Spinal cord (tissue), 9 donors: ENCODE measurements at regions not wholly inside any gene's neighbourhood (a gene's known extent, or its start where the extent isn't known, plus 50 kb on each side); places are given as distances from the start of the nearest gene placed in this dataset.
A peak's percentile ranks its signal among the peaks of the same experiment; 100 is the strongest.

ENCODE experiments used
- DNase-seq, 6 donors: peaks; one replicate each; pipeline versions ENCODE4 v3.0.0 to v3.0.0-alpha.2; 2013 to 2015; ENCODE audit warnings: low spot score in 6 of 6, low read depth in 4 of 6
- H3K27ac ChIP-seq: one replicate; pipeline ENCODE4 v1.5.1; 2013; ENCODE audit warnings: low read depth, low read length, control low read depth
- H3K27me3 ChIP-seq: one replicate; pipeline ENCODE4 v1.6.1; 2013; ENCODE audit warnings: low read length; ENCODE audit not compliant: control insufficient read depth, insufficient read depth
- H3K36me3 ChIP-seq: one replicate; pipeline ENCODE4 v1.6.1; 2013; ENCODE audit warnings: low read length; ENCODE audit not compliant: control insufficient read depth, insufficient read depth
- H3K4me1 ChIP-seq: one replicate; pipeline ENCODE4 v1.6.1; 2013; ENCODE audit warnings: low read length; ENCODE audit not compliant: control insufficient read depth, insufficient read depth
- H3K4me3 ChIP-seq: one replicate; pipeline ENCODE4 v1.5.1; 2013; ENCODE audit warnings: low read depth, low read length, control low read depth
- H3K9me3 ChIP-seq: one replicate; pipeline ENCODE4 v1.6.1; 2013; ENCODE audit warnings: low read length; ENCODE audit not compliant: control insufficient read depth, insufficient read depth
- WGBS: methylation state at CpG from one replicate; pipeline ENCODE4 v1.1.5; 2013; ENCODE audit warnings: missing lambda C conversion rate; ENCODE audit not compliant: insufficient coverage; 5-methylcytosine and 5-hydroxymethylcytosine counted together
- donor health status: healthy.

DNA sequence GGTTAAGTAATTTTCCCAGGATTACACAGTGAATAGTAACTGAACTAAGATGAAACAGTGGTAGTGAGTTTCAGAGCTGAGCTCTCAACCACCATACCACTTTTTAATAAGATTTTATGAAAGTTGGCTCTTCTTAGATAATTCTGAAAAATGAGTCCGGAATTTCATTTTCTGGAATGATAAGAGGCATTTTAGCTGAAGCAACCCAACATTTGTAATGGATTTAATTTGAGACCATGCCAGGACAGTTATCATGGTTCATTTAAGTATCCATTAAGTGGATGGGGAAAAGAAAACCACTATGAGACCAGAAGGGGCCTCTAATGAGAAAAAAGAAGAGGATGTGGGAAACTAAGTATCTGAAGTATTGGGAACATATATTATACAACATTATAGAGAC lies 464.7 kb upstream of the C9orf72 start:
- Histone ChIP-seq H3K27me3 (no peaks in the 10 kb centered on the region), H3K36me3 (no peaks in the 10 kb centered on the region), H3K27ac (no peak overlapping the region), H3K4me3 (no peak overlapping the region), H3K9me3 (no peaks in the 10 kb centered on the region), H3K4me1 (no peaks in the 10 kb centered on the region)
- no peak for DNase-seq
- no CpG with 5 or more reads among the region's 1 CpG for WGBS

DNA sequence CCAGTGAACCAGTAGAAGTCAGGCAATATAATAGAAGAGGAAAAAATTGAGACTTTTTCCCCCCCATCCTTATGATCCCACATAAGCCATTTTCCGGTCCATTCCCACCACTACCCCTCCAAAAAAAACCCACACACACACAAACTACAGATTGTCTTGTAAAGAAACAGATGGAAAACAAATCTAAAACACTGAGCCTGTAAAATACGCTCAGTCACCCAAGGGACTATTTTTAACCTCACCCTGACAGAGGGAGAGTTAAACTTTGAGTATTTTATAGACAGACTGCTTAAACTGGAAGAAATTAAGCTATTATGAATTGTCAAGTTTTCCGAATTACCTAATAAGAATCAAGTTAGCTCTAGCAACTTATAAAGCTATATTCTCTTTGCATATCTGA lies 471.8 kb upstream of the C9orf72 start:
- H3K27ac ChIP-seq, result no peak overlapping the region
- no peaks in the 10 kb centered on the region for H3K4me1 ChIP-seq
- peak in 1 of 6 donors; percentile 41 for DNase-seq
- 67% methylated on average over 1 of the region's 3 CpGs for WGBS
- no peaks in the 10 kb centered on the region for H3K27me3 ChIP-seq
- H3K4me3 ChIP-seq, result no peak overlapping the region
- no peaks in the 10 kb centered on the region for H3K36me3 ChIP-seq
- H3K9me3 ChIP-seq, result no peaks in the 10 kb centered on the region

DNA sequence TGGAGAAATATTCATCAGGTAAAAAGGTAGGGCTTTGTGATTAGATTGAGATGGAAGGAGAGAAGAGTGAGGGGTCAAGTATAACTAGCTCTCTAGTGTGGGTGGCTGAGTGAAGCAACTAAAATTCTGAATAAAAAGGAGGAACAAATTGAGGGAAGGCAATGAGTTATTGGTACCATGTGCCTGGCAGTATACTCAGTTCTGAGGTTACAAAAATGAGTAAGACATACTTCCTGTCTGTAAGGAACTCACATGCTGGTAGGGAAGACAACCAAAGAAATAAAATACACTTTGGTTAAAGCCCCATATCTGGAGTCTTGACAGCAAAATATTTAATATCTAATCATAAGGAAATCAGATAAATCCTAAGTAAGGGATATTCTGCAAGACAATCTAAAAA lies 476.8 kb upstream of the C9orf72 start:
- no peak overlapping the region for H3K27ac ChIP-seq
- H3K4me3 ChIP-seq, result no peak overlapping the region
- no peaks in the 10 kb centered on the region for H3K36me3 ChIP-seq
- H3K9me3 ChIP-seq, result no peaks in the 10 kb centered on the region
- no peak for DNase-seq
- no peaks in the 10 kb centered on the region for H3K4me1 ChIP-seq
- no peaks in the 10 kb centered on the region for H3K27me3 ChIP-seq

DNA sequence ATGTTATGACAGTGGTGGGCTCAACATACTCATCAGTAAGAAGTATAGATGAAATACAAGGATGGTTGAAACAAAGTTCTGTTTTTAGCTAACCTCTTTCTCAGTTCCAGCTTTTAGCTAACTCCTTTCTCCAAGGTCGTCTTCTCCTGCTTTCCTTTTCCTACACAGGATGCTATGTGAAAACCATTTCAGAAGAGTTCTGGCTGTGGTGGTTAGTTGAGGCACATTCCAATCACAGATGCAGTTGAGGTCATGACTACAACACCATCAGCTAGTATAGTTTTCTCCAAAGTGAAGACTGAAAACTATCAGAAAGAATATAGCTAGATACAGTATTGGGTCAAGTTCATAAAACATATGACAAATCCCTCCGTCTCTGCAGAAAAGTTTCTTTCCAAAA lies 477.7 kb upstream of the C9orf72 start:
- no peak overlapping the region for H3K4me3 ChIP-seq
- no peak overlapping the region for H3K27ac ChIP-seq
- WGBS, result no CpG with 5 or more reads among the region's 2 CpGs

DNA sequence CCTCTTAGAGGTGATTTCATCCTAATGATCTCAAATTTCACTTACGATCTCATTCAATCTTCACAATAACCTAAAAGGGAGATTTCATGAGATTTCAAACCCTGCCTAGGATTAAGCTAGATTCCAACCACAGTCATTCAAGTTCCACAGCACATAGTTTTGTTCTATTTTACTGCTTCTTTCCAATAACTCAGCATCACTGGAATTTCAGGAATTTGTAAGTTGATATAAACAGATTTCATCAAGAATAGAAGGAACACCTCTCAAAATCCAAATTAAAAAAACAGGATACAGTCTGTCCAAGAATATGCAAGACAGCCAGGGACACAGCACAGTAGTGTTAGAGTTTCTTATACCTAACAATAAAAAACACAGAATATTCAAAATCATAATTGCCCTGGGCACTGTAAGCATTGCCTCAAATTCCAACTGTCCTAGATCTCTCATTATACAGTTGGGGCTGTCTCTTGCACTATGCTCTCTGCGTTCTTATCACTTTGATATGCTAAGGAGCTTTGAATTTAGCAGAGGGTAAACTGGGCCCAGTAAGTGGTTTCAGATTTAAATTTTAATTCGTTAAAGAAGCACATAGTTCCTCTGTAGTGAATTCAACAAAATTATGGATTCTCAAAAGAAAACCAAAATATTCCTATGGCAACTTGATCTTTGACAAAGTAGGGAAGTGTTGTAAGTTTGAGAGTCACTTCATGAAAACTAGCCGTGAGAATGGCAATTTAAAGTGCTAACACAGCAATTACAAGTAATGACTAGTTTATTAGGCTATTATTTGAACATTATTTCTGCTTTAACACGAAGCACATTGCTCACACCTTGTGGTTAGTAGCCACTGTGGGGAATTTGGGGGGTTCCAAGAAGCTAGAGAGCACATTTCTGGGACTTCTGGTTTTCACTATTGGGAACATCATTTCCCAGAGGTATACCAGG lies 478.6 kb upstream of the C9orf72 start:
- DNase-seq, result no peak
- H3K27ac ChIP-seq, result no peak overlapping the region
- no peaks in the 10 kb centered on the region for H3K27me3 ChIP-seq
- H3K4me1 ChIP-seq, result no peaks in the 10 kb centered on the region
- no peak overlapping the region for H3K4me3 ChIP-seq
- 75% methylated on average over 1 of the region's 5 CpGs for WGBS
- H3K9me3 ChIP-seq, result no peaks in the 10 kb centered on the region
- no peaks in the 10 kb centered on the region for H3K36me3 ChIP-seq

More for the DNA sequence above, 477.7 kb upstream of the C9orf72 start:
- no peak for DNase-seq
- Histone ChIP-seq H3K4me1 (no peaks in the 10 kb centered on the region), H3K9me3 (no peaks in the 10 kb centered on the region), H3K27me3 (no peaks in the 10 kb centered on the region), H3K36me3 (no peaks in the 10 kb centered on the region)

DNA sequence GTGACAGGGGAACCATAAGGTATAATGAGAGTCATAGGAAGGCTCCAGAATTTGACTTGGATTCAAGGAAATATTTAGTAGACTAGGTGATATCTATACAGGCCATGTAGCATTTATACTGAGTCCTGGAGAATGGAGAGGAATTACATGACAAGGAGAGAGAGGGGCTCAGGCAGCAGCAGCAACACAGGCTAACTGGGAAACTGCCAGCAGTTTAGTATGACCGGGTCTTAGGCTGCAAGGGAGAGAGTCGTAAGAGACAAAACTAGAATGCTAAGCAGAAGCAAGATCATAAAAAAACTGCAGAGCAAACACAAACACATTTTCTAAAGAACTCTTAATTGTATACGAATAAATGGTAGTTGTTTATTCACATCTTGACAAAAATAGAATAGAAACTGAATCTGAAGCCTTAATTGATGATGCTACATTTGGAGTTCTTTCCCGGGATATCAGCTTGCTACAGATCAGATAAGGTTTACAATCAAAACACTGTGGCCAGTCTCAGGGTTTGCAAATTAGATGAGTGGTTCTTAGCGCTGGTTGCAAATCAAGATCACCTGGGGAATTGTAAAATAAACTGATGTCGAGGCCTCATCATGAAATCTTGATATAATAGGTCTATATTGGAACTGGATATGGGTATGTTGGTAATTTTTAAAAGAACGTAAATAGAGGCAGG lies 480.0 kb upstream of the C9orf72 start:
- WGBS, result 50% methylated on average over 2 of the region's 7 CpGs
- Histone ChIP-seq H3K4me1 (no peaks in the 10 kb centered on the region), H3K9me3 (peaks cover 2% of the 10 kb centered on the region), H3K36me3 (no peaks in the 10 kb centered on the region), H3K27ac (no peak overlapping the region), H3K4me3 (no peak overlapping the region), H3K27me3 (no peaks in the 10 kb centered on the region)
- DNase-seq, result peak in 4 of 6 donors; percentile 15 to 70 (median 34)

DNA sequence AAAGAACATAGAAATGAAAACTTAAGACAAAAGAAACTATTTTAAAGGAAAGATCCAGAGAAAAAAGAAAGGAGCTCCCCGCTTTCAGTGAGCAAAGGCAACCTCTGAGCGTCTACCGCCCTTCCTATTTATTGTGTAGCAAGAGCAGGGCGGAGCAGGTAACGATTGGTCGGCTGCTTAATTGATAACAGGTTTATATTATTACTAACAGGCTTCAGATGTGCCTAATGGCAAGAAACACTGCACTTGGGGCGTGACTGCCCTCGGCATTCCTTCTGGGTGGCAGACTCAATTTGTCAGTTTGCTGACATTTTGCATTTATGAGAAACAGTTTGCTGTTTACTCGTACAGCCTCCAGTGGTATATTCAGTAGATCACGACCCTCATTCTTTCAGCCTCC lies 482.7 kb upstream of the C9orf72 start:
- DNase-seq, result no peak
- H3K27me3 ChIP-seq, result no peaks in the 10 kb centered on the region
- H3K27ac ChIP-seq, result no peak overlapping the region
- no peaks in the 10 kb centered on the region for H3K4me1 ChIP-seq
- peaks cover 2% of the 10 kb centered on the region for H3K9me3 ChIP-seq
- no peaks in the 10 kb centered on the region for H3K36me3 ChIP-seq
- 92% methylated on average over 4 of the region's 10 CpGs for WGBS
- H3K4me3 ChIP-seq, result no peak overlapping the region

DNA sequence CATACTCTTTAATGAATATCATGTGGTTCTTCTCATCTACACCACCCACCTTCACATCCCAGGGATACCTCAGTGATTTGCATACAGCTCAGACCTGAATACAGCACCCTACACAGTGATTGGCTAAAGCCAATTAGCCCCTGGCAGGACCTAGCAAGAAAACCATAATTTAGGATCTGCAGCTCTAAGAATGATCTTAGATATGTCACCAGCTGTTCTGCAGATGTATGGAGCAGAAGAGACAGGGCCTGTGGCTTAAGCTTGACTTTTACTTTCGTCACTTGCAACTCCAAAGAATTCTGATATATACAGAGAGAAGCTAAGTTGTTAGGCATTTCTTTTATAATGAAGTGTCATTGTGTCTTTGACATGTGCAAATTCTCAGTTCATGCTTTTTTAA lies 483.2 kb upstream of the C9orf72 start:
- peaks cover 2% of the 10 kb centered on the region for H3K9me3 ChIP-seq
- H3K27ac ChIP-seq, result no peak overlapping the region
- WGBS, result no CpG with 5 or more reads among the region's 1 CpG
- H3K36me3 ChIP-seq, result no peaks in the 10 kb centered on the region
- H3K4me1 ChIP-seq, result no peaks in the 10 kb centered on the region
- H3K4me3 ChIP-seq, result no peak overlapping the region
- no peaks in the 10 kb centered on the region for H3K27me3 ChIP-seq
- no peak for DNase-seq

DNA sequence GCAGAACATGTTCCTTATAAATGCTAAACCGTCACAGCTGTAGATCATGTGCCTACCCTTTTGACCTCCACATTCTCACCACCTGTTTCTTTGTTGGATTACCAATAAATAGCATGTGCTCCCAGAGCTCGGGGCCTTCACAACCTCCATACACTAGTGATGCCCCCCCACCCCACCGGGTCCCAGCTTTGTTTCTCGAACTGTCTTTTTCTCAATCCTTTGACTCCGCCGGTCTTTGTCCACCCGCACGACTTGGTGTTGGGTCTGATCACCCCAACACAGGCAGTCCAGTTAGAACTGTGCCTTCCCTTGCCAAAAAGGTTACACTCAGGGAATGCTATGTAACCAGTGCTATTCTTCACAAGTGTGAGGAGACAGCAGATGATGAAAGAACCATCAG lies 485.9 kb upstream of the C9orf72 start:
- Histone ChIP-seq H3K4me1 (no peaks in the 10 kb centered on the region), H3K36me3 (no peaks in the 10 kb centered on the region), H3K4me3 (no peak overlapping the region), H3K9me3 (peaks cover 2% of the 10 kb centered on the region), H3K27me3 (no peaks in the 10 kb centered on the region), H3K27ac (no peak overlapping the region)
- DNase-seq, result no peak
- WGBS, result 94% methylated on average over 7 of the region's 8 CpGs
